Activated naive CD4-positive, alpha-beta T cell treated with anti-CD3 and anti-CD28 coated beads, Interleukin-2, amount 50 U/mL, for 24 hours (primary cell): ENCODE measurements at regions not wholly inside any gene's neighbourhood (a gene's known extent, or its start where the extent isn't known, plus 50 kb on each side); places are given as distances from the start of the nearest gene placed in this dataset.
A peak's percentile ranks its signal among the peaks of the same experiment; 100 is the strongest.

Experiments
- H3K27ac Mint-ChIP-seq: one replicate; pipeline ENCODE4 v1.8.0; 2021; ENCODE audit warnings: mild to moderate bottlenecking, mixed read lengths
- H3K27me3 Mint-ChIP-seq: one replicate; pipeline ENCODE4 v1.8.0; 2021; ENCODE audit warnings: mixed read lengths
- H3K36me3 Mint-ChIP-seq: one replicate; pipeline ENCODE4 v1.8.0; 2021; ENCODE audit warnings: mixed read lengths
- H3K4me1 Mint-ChIP-seq: one replicate; pipeline ENCODE4 v1.8.0; 2021; ENCODE audit warnings: mixed read lengths
- H3K4me3 Mint-ChIP-seq: one replicate; pipeline ENCODE4 v1.8.0; 2021; ENCODE audit warnings: mild to moderate bottlenecking, mixed read lengths
- H3K9me3 Mint-ChIP-seq: one replicate; pipeline ENCODE4 v1.8.0; 2021; ENCODE audit warnings: mixed read lengths

- Mint-ChIP-seq H3K4me1 (no peaks in the 10 kb centered on the region), H3K27me3 (peaks cover 1% of the 10 kb centered on the region), H3K9me3 (no peaks in the 10 kb centered on the region), H3K4me3 (no peak overlapping the region), H3K36me3 (no peaks in the 10 kb centered on the region), H3K27ac (no peak overlapping the region)
Measured at GRCh38 chr2:235383272-235383843, 110.5 kb upstream of the AGAP1 start.

- H3K27me3 Mint-ChIP-seq: peaks cover 1% of the 10 kb centered on the region
- no peak overlapping the region for H3K4me3 Mint-ChIP-seq
- H3K4me1 Mint-ChIP-seq: peaks cover 2% of the 10 kb centered on the region
- no peaks in the 10 kb centered on the region for H3K36me3 Mint-ChIP-seq
- H3K27ac Mint-ChIP-seq: no peak overlapping the region
- no peaks in the 10 kb centered on the region for H3K9me3 Mint-ChIP-seq
Measured at GRCh38 chr2:235384624-235385023, 109.2 kb upstream of the AGAP1 start.

- Mint-ChIP-seq H3K36me3 (no peaks in the 10 kb centered on the region), H3K27me3 (peaks cover 1% of the 10 kb centered on the region), H3K27ac (no peak overlapping the region), H3K4me3 (no peak overlapping the region), H3K9me3 (no peaks in the 10 kb centered on the region), H3K4me1 (peaks cover 17% of the 10 kb centered on the region)
Measured at GRCh38 chr2:235389626-235390025, 104.2 kb upstream of the AGAP1 start.

GRCh38 chr2:235390108-235390815 lies 103.6 kb upstream of the AGAP1 start:
- peaks cover 4% of the 10 kb centered on the region for H3K9me3 Mint-ChIP-seq
- H3K27ac Mint-ChIP-seq: no peak overlapping the region
- H3K4me3 Mint-ChIP-seq: peak overlapping the region; percentile 23
- H3K4me1 Mint-ChIP-seq: peaks cover 17% of the 10 kb centered on the region
- H3K36me3 Mint-ChIP-seq: no peaks in the 10 kb centered on the region
- peaks cover 2% of the 10 kb centered on the region for H3K27me3 Mint-ChIP-seq

GRCh38 chr2:235390816-235391194 lies 103.0 kb upstream of the AGAP1 start:
- no peak overlapping the region for H3K27ac Mint-ChIP-seq
- no peaks in the 10 kb centered on the region for H3K36me3 Mint-ChIP-seq
- H3K27me3 Mint-ChIP-seq: peaks cover 3% of the 10 kb centered on the region
- H3K4me1 Mint-ChIP-seq: peaks cover 17% of the 10 kb centered on the region
- H3K4me3 Mint-ChIP-seq: no peak overlapping the region
- H3K9me3 Mint-ChIP-seq: peaks cover 6% of the 10 kb centered on the region

- peaks cover 17% of the 10 kb centered on the region for H3K4me1 Mint-ChIP-seq
- no peak overlapping the region for H3K4me3 Mint-ChIP-seq
- peaks cover 5% of the 10 kb centered on the region for H3K27me3 Mint-ChIP-seq
- peaks cover 6% of the 10 kb centered on the region for H3K9me3 Mint-ChIP-seq
- no peak overlapping the region for H3K27ac Mint-ChIP-seq
- no peaks in the 10 kb centered on the region for H3K36me3 Mint-ChIP-seq
Measured at GRCh38 chr2:235391921-235392615, 101.8 kb upstream of the AGAP1 start.

- Mint-ChIP-seq H3K36me3 (no peaks in the 10 kb centered on the region), H3K4me1 (peaks cover 17% of the 10 kb centered on the region), H3K27ac (no peak overlapping the region), H3K9me3 (peaks cover 6% of the 10 kb centered on the region), H3K4me3 (no peak overlapping the region), H3K27me3 (peaks cover 5% of the 10 kb centered on the region)
Measured at GRCh38 chr2:235394278-235394828, 99.5 kb upstream of the AGAP1 start.

GRCh38 chr2:235396071-235396846 lies 97.6 kb upstream of the AGAP1 start:
- Mint-ChIP-seq H3K36me3 (no peaks in the 10 kb centered on the region), H3K4me1 (no peaks in the 10 kb centered on the region), H3K9me3 (peaks cover 6% of the 10 kb centered on the region), H3K4me3 (no peak overlapping the region), H3K27me3 (peaks cover 11% of the 10 kb centered on the region), H3K27ac (no peak overlapping the region)

GRCh38 chr2:235398321-235398720 lies 95.5 kb upstream of the AGAP1 start:
- H3K4me3 Mint-ChIP-seq: no peak overlapping the region
- peaks cover 6% of the 10 kb centered on the region for H3K9me3 Mint-ChIP-seq
- H3K27ac Mint-ChIP-seq: no peak overlapping the region
- no peaks in the 10 kb centered on the region for H3K36me3 Mint-ChIP-seq
- peaks cover 14% of the 10 kb centered on the region for H3K27me3 Mint-ChIP-seq
- H3K4me1 Mint-ChIP-seq: no peaks in the 10 kb centered on the region

- no peak overlapping the region for H3K4me3 Mint-ChIP-seq
- H3K36me3 Mint-ChIP-seq: no peaks in the 10 kb centered on the region
- peaks cover 16% of the 10 kb centered on the region for H3K27me3 Mint-ChIP-seq
- H3K9me3 Mint-ChIP-seq: peaks cover 6% of the 10 kb centered on the region
- no peaks in the 10 kb centered on the region for H3K4me1 Mint-ChIP-seq
- H3K27ac Mint-ChIP-seq: no peak overlapping the region
Measured at GRCh38 chr2:235399895-235400294, 93.9 kb upstream of the AGAP1 start.

- Mint-ChIP-seq H3K36me3 (no peaks in the 10 kb centered on the region), H3K4me3 (no peak overlapping the region), H3K27me3 (peaks cover 12% of the 10 kb centered on the region), H3K27ac (no peak overlapping the region), H3K4me1 (no peaks in the 10 kb centered on the region), H3K9me3 (no peaks in the 10 kb centered on the region)
Measured at GRCh38 chr2:235402422-235402821, 91.4 kb upstream of the AGAP1 start.

- Mint-ChIP-seq H3K4me1 (no peaks in the 10 kb centered on the region), H3K27me3 (peaks cover 11% of the 10 kb centered on the region)
Measured at GRCh38 chr2:235405612-235406361, 88.1 kb upstream of the AGAP1 start.

GRCh38 chr2:235406430-235406829 lies 87.4 kb upstream of the AGAP1 start:
- Mint-ChIP-seq H3K4me3 (no peak overlapping the region), H3K27me3 (peaks cover 11% of the 10 kb centered on the region), H3K36me3 (no peaks in the 10 kb centered on the region), H3K4me1 (no peaks in the 10 kb centered on the region), H3K9me3 (peaks cover 5% of the 10 kb centered on the region), H3K27ac (no peak overlapping the region)

More at GRCh38 chr2:235405612-235406361, 88.1 kb upstream of the AGAP1 start:
- Mint-ChIP-seq H3K27ac (no peak overlapping the region), H3K36me3 (no peaks in the 10 kb centered on the region), H3K4me3 (no peak overlapping the region), H3K9me3 (peaks cover 4% of the 10 kb centered on the region)

GRCh38 chr2:235411905-235412485 lies 81.8 kb upstream of the AGAP1 start:
- Mint-ChIP-seq H3K9me3 (peaks cover 11% of the 10 kb centered on the region), H3K27me3 (peaks cover 7% of the 10 kb centered on the region), H3K4me1 (no peaks in the 10 kb centered on the region), H3K27ac (no peak overlapping the region), H3K4me3 (no peak overlapping the region), H3K36me3 (no peaks in the 10 kb centered on the region)
